Left ventricle myocardium inferior (tissue), 1 donor: ENCODE measurements at regions not wholly inside any gene's neighbourhood (a gene's known extent, or its start where the extent isn't known, plus 50 kb on each side); places are given as distances from the start of the nearest gene placed in this dataset.

ENCODE experiments used
- DNase-seq: peaks from one replicate; pipeline ENCODE4 v3.0.0-alpha.2; 2020
- H3K27ac ChIP-seq: fragments of 200-600 bp; replicated peaks from 2 replicates; pipeline ENCODE4 v1.8.0; 2021
- H3K27me3 ChIP-seq: fragments of 200-600 bp; 2 replicates; pipeline ENCODE4 v1.8.0; 2021; ENCODE audit warnings: low read depth
- H3K36me3 ChIP-seq: fragments of 200-600 bp; 2 replicates; pipeline ENCODE4 v1.8.0; 2021
- H3K4me1 ChIP-seq: fragments of 200-600 bp; 2 replicates; pipeline ENCODE4 v1.8.0; 2021
- H3K4me3 ChIP-seq: fragments of 200-600 bp; 2 replicates; pipeline ENCODE4 v1.8.0; 2021; ENCODE audit warnings: mild to moderate bottlenecking, moderate library complexity
- H3K9me3 ChIP-seq: fragments of 200-600 bp; replicated peaks from 2 replicates; pipeline ENCODE4 v1.8.0; 2021
- CTCF ChIP-seq: fragments of 200-600 bp; IDR thresholded peaks from 2 replicates; pipeline ENCODE4 v1.8.0; 2021; ENCODE audit warnings: antibody characterized with exemption, mild to moderate bottlenecking, borderline replicate concordance
- intact Hi-C: fragments of 100-400 bp; cut with micrococcal nuclease; formaldehyde crosslinking; loops from one replicate; pipeline ENCODE4 v1.11.0; 2022
- donor health status: DM: no; HTN: yes; CAD: no; lungs with severe emphysema.

- H3K27ac ChIP-seq, result no peak overlapping the region
- TF ChIP-seq CTCF, result no peak
- no peak for DNase-seq
- H3K4me1 ChIP-seq, result no peaks in the 10 kb centered on the region
- no peaks in the 10 kb centered on the region for H3K27me3 ChIP-seq
- no peaks in the 10 kb centered on the region for H3K36me3 ChIP-seq
- H3K9me3 ChIP-seq, result peaks cover 11% of the 10 kb centered on the region
- intact Hi-C loops, result no loop called here
- no peak overlapping the region for H3K4me3 ChIP-seq
Measured at GRCh38 chr3:157876556-157876955, 229.7 kb downstream of the SHOX2 start.

GRCh38 chr3:157872902-157873301, 233.3 kb downstream of the SHOX2 start:
- H3K4me3 ChIP-seq, result no peak overlapping the region
- no peaks in the 10 kb centered on the region for H3K36me3 ChIP-seq
- H3K4me1 ChIP-seq, result no peaks in the 10 kb centered on the region
- no peaks in the 10 kb centered on the region for H3K27me3 ChIP-seq
- no peaks in the 10 kb centered on the region for H3K9me3 ChIP-seq
- intact Hi-C loops, result no loop called here
- no peak for TF ChIP-seq CTCF
- no peak overlapping the region for H3K27ac ChIP-seq
- DNase-seq, result no peak

GRCh38 chr3:157871838-157872460, 234.3 kb downstream of the SHOX2 start:
- Histone ChIP-seq H3K9me3 (no peaks in the 10 kb centered on the region), H3K36me3 (no peaks in the 10 kb centered on the region), H3K27ac (no peak overlapping the region), H3K4me1 (no peaks in the 10 kb centered on the region), H3K27me3 (no peaks in the 10 kb centered on the region), H3K4me3 (no peak overlapping the region)
- intact Hi-C loops, result no loop called here
- no peak for DNase-seq
- no peak for TF ChIP-seq CTCF

- DNase-seq, result no peak
- H3K4me1 ChIP-seq, result no peaks in the 10 kb centered on the region
- no peaks in the 10 kb centered on the region for H3K27me3 ChIP-seq
- H3K36me3 ChIP-seq, result no peaks in the 10 kb centered on the region
- TF ChIP-seq CTCF, result no peak
- H3K9me3 ChIP-seq, result no peaks in the 10 kb centered on the region
- H3K4me3 ChIP-seq, result no peak overlapping the region
- no peak overlapping the region for H3K27ac ChIP-seq
- intact Hi-C loops, result no loop called here
Measured at GRCh38 chr3:157871248-157871647, 235.0 kb downstream of the SHOX2 start.

- peak overlapping the region; percentile 56 for H3K27ac ChIP-seq
- DNase-seq, result no peak
- no peak for TF ChIP-seq CTCF
Measured at GRCh38 chr3:157868946-157869345, 237.3 kb downstream of the SHOX2 start.

More at GRCh38 chr3:157868946-157869345, 237.3 kb downstream of the SHOX2 start:
- no peaks in the 10 kb centered on the region for H3K4me1 ChIP-seq
- intact Hi-C loops, result no loop called here
- no peaks in the 10 kb centered on the region for H3K27me3 ChIP-seq
- no peaks in the 10 kb centered on the region for H3K9me3 ChIP-seq
- H3K4me3 ChIP-seq, result no peak overlapping the region
- H3K36me3 ChIP-seq, result no peaks in the 10 kb centered on the region
